Stimulated activated CD8-positive, alpha-beta memory T cell treated with anti-CD3 and anti-CD28 coated beads, Interleukin-2, amount 100 ng/mL, for 1 hour (primary cell): ENCODE measurements at regions not wholly inside any gene's neighbourhood (a gene's known extent, or its start where the extent isn't known, plus 50 kb on each side); places are given as distances from the start of the nearest gene placed in this dataset.

Experiments
- DNase-seq, 2 donors: peaks; one replicate each; pipeline ENCODE4 v3.0.0-alpha.2; 2020; ENCODE audit warnings: low read depth in 2 of 2

DNA sequence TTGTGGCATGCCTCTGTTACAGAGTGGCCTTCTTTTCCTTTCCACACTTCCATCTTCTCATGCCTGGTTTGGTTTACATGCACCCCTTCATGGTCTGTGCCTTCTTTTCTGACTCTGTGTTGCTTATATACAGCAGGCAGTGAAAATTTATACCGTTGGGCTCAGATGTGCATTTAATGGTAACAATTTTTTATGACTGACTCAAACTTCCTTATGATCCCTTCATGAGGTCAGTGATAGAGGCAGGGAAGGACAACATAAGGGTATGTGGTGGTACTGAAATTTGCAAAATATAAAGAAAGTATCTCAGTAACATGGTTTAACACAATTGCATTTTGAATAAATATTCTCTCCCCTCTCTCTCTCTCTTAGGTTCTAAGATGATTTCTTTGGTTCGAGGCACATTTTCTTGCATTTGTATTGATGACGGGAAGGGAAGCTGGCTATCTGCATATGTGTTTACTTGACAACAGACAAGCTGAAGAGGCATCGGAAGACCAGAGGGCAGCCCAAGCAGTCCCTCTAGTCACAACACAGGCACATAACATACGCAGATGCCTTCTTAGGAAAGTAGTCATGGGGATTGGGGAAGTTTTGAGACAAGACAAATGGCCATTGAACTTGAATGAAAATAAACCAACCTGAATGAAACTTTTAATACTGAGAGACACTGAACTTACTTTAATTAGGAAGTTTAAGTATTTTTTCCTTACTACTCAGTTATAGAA, 163.3 kb upstream of the LEF1 start:
- no peak for DNase-seq

- DNase-seq = no peak
Observed at GRCh38 chr4:108328383-108328732, 159.6 kb upstream of the LEF1 start.

DNA sequence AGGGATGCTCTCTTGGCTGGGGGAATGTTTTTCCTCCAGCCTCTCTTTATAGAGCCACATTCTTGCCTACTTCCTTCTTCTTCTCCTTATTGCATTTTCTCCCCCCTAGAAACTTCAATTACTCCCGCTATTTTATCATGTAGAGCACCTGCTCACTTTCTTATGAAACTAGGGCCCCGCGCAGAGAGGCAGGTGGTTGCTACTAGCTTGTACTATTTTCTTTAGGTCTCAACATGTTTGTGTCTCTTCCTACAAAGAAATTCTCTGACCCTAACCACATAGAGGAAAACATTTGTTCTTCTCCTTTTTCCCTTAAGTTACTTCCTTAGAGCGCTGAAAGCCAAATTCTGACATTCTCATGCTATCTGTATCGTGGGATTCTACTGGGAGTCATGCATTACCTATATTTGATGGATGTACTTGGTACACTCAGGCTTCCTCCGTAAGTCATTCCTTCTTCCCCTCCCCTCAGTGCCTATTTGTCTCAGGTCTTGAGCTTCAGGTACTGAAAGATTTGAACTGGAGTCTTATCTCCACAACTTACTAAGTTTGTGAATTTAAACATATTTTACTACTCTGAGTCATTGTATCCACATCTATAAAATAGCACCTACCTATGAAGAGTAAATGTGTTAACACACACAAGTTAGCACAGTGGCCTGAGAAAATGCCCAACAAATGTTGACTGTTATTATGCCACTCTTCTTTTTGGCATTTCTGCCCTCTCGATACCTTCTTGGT, 159.1 kb upstream of the LEF1 start:
- DNase-seq = no peak

- DNase-seq = no peak
Observed at GRCh38 chr4:108325561-108325960, 156.8 kb upstream of the LEF1 start.

GRCh38 chr4:108324450-108324849, 155.7 kb upstream of the LEF1 start:
- no peak for DNase-seq

DNA sequence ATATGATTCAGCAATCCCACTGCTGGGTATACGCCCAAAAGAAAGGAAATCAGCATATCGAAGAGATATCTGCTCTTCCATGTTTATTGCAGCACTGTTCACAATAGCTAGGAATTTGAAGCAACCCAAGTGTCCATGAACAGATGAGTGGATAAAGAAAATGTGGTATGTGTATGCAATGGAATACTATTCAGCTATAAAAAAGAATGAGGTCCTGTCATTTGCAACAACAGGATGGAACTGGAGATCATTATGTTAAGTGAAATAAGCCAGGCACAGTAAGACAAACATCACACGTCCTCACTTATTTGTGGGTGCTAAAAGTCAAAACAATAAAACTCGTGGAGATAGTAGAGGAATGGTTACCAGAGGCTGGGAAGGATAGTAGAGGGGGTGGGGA, 153.8 kb upstream of the LEF1 start:
- DNase-seq = no peak

- DNase-seq = no peak
Observed at GRCh38 chr4:108320061-108320460, 151.3 kb upstream of the LEF1 start.

GRCh38 chr4:108317377-108317776, 148.6 kb upstream of the LEF1 start:
- no peak for DNase-seq

DNA sequence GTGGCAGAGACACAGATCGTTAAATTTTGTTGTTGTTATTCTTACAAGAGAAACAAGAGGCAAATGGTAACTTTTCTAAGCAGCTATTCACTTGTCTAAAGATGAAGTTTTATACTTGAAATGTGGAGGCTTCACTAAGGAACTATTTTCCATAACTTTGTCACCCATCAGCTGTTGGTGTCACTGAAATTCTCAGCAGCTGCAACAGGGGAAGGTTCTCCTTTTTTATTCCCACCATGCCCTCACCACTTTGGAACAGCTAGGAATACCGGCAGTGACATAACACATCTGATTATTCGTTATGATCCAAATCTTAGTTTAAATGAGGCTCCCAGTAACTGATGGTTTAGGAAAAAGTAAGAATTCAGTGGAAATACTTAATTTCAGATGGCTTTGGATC, 147.0 kb upstream of the LEF1 start:
- DNase-seq = no peak

- DNase-seq = no peak
Observed at GRCh38 chr4:108314900-108315589, 146.3 kb upstream of the LEF1 start.

DNA sequence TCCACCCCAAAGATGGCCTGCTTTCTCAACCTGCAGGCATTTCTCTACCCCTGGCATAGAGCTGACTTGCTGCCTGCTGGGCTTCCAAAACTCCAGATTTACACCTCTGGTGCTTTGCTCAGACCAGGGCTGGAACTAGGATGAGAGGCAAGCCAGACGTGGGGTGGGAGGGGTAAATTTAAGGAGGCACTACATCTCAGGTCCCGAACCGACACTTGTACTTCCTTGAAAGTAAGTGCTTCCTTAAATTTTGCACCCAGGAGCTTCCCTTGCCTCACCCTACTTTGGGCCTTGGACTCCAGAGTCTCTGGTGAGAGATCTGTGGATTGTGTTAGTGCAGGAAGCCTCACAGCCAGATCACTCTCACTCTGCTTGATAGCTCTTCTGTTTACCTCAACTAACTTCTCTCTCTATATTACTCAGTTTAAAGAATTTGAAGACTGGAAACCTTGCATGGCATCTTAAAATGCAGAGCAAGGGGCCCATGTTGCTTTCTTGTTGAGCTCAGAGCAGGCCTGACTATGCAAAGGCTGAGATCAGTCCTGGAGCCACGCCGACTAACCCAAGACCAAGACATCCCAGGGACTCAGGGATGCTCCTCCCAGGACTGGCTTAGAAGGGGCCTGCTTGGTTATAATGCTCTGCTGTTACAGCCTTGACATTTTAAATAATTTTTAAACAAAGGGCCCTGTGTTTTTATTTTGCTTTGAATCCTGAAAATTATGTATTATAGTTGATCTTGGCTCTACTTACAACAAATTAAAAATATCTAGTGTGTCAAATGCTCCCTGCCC, 145.0 kb upstream of the LEF1 start:
- DNase-seq = no peak

DNA sequence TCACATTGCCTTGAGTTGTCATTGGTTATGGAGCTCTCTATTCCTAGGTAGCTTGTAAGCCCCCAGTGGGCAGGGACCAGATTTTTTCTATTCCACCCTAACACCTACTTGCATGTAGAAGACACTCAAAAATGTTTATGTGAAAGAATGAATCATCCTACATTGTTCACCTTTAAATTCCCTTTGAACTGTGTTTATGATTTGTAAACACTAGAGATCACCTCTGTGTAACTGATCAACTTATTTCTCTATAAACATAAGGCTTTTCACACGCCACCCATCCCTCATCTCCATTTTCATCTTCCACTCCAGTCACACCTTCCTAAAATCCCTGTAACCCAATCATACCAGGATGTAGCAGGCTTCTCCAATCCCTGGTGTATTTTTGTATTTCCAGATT, 142.6 kb upstream of the LEF1 start:
- no peak for DNase-seq

DNA sequence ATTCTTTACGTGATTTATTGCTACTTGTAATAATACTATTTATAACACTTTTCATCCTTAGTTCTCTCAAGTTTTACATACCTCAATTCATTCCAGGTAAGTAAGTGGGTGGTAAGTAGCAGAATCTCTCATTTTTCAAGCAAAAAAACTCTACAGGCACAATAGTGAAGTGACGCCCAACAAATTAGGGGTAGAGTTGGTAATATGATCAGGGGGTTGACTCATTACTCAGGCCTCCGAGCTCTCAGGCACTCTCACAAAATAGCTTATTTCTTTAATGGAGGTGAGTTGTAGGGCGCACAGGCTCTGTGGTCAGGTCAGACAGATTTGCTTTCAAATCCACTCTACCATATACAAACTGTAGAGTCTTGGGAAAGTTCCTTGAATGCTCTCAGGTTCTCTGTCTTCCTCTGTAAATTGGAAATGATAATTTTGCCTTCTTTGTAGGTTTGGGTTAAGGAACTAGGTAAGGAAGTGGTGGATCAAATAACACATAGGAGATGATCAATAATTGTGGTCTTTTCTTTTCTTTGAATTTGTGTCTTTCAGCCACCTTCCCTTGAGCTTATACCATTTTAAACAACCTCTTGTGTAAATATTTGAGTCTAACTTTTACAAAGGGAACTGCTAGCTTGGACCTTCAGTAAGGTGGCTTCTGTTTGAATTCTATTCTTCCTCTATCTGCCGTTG, 134.9 kb upstream of the LEF1 start:
- no peak for DNase-seq

DNA sequence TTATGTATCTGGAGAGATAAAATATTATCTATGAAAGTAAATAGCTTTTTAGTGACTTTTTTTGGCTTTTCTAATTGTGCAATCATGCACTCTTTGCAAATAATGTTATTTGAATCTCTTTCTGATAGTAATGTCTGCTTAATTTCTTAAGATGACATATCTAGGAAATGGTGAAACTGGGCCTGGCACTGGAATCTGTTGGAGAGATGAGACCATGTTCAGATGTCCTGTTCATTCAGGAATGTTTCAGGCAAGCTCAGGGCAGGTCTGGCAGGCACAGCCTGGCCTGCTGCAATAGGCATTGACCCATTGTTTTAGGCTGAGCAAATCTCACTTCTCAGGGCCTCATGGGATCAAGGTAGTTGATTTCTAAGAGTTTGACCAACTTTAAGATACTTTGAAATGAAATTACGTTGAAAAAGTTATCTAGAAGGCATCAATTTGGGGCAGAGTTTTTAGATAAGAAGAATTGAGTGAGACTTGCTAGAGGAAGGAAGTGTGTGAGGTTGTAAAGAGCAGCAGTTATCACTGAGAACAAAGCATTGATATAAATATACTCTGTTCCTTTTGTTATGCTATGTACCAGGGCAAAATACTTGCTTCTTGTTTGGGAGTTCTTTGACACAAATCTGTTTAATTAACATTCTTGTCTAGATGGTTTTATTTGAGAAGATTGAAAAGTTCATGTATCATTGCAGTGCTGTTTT, 133.0 kb upstream of the LEF1 start:
- DNase-seq = no peak

- DNase-seq = no peak
Observed at GRCh38 chr4:108297605-108298004, 128.9 kb upstream of the LEF1 start.

DNA sequence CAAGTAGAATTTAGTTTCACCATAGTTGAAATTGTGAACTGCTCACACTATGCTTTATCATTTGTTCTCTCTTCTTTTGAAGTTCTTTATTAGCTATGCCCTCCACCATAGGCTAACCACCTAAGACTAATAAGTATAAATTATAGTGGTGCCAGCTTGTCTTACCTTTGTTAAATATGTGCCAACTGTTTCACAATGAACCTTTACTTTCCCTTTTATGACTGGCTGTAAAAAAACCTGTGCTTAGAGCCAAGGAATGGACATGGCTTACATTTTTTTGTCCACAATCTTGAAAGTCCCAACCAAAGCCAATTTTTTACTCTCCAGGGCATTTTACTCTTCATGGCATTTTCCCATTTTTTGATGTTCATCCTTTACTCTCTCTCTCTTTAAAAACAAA, 123.5 kb upstream of the LEF1 start:
- no peak for DNase-seq

DNA sequence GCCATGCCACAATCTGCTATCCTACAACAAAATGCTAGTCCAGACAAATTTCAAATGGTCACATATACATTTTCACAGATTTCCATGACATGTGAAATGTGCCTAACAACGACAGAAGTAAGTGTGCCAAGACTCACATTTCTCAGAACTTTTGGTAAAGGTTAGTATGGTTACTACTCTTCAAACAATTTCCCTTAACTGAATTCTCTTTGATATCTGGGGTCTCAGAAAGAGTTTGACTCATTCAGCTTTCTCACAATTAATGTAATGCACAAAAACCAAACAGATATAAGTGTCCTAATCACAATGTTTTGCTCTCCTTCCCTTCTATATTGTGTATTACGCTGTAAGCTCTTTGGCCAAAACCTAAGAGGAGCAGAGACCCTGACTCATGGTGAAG, 122.4 kb upstream of the LEF1 start:
- DNase-seq = no peak

DNA sequence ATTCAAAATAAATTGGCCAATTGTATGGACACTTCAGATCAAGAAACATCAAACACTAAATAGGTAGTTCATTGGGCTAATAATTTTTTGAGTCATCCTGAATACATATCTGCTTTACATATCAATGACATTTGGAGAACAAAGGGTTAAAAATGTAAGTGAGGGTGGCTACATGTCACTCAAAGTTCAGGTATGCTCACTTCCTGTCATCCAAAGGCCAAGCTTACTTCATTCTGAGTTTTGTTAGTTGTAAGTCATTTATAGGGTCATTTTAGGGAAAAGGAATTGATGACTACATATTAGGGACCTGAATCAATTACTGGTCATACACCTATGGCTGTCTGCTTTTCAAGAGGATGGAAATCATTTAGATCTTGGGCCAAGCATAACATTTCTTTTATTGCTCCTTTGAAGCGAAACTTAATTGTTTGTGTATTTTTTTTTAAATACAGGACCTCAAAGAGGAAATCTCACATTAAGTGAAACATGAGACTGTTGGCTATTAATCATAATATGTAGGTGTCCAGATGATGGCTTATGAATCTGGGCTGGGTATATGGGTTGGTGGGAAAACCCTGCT, 119.2 kb upstream of the LEF1 start:
- no peak for DNase-seq

GRCh38 chr4:108280072-108280471, 111.3 kb upstream of the LEF1 start:
- DNase-seq = no peak

DNA sequence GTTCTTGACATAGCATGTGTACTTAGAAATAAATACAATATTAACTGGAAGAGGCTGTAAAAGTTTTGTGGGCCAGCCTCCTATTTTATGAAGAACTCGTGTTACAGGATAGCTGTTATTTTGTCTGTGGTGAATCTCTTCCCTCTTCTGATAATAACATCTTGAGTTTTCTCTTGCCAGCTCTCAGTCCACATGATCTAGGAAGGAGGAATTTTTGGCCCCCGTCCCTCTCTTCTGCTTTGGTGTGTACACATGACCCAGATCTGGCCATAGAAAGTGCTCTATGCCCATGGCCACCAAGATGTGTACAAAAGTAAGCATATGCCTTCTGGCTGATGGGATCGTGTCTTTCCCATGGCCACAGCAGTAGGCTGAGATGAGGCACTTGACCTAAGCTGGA, 108.0 kb upstream of the LEF1 start:
- no peak for DNase-seq

GRCh38 chr4:108272986-108273385, 104.3 kb upstream of the LEF1 start:
- DNase-seq = no peak
